Esophagus muscularis mucosa (tissue), 4 donors: ENCODE measurements at regions not wholly inside any gene's neighbourhood (a gene's known extent, or its start where the extent isn't known, plus 50 kb on each side); places are given as distances from the start of the nearest gene placed in this dataset.
A peak's percentile ranks its signal among the peaks of the same experiment; 100 is the strongest.

Source experiments
- DNase-seq: peaks from one replicate; pipeline ENCODE4 v3.0.0-alpha.2; 2017; ENCODE audit errors: extremely low spot score
- H3K27ac ChIP-seq, 4 donors: fragments of 200-600 bp; sonication (generic); replicated peaks in 1 of 4; 1 replicate in 3 of 4; 2 replicates in 1 of 4; pipeline ENCODE4 v1.5.1; 2016 to 2019; ENCODE audit warnings: mild to moderate bottlenecking in 1 of 4
- H3K27me3 ChIP-seq, 4 donors: fragments of 200-600 bp; sonication (generic); one replicate each; pipeline versions ENCODE4 v1.5.1 to v1.6.0; 2016 to 2019
- H3K36me3 ChIP-seq, 4 donors: fragments of 200-600 bp; sonication (generic); one replicate each; pipeline ENCODE4 v1.5.1; 2016 to 2019
- H3K4me1 ChIP-seq, 4 donors: fragments of 200-600 bp; sonication (generic); one replicate each; pipeline ENCODE4 v1.5.1; 2016 to 2019
- H3K4me3 ChIP-seq, 4 donors: fragments of 200-600 bp; sonication (generic); 1 replicate in 2 of 4; 2 replicates in 2 of 4; pipeline ENCODE4 v1.5.1; 2016 to 2019; ENCODE audit warnings: mild to moderate bottlenecking in 4 of 4, moderate library complexity in 1 of 4
- H3K9me3 ChIP-seq, 4 donors: fragments of 200-600 bp; sonication (generic); 1 replicate in 3 of 4; 2 replicates in 1 of 4; pipeline ENCODE4 v1.5.1; 2016 to 2019
- CTCF ChIP-seq, 3 experiments: fragments of 200-600 bp in 2 of 3; fragments of 450-650 bp in 1 of 3; sonication (generic) in 2 of 3; IDR thresholded peaks; one replicate each; pipeline ENCODE4 v1.5.1; 2017 to 2019; ENCODE audit warnings: antibody characterized with exemption in 3 of 3, mild to moderate bottlenecking in 2 of 3, moderate library complexity in 1 of 3
- EP300 ChIP-seq: sonication (generic); formaldehyde crosslinking; IDR thresholded peaks from one replicate; pipeline ENCODE4 v1.6.1; 2017; ENCODE audit warnings: antibody characterized with exemption
- POLR2A ChIP-seq: fragments of 450-650 bp; IDR thresholded peaks from one replicate; pipeline ENCODE4 v1.6.1; 2017; ENCODE audit warnings: antibody characterized with exemption, moderate library complexity, mild to moderate bottlenecking, low read depth
- POLR2AphosphoS5 ChIP-seq, 2 donors: sonication (generic); formaldehyde crosslinking; IDR thresholded peaks; one replicate each; pipeline ENCODE4 v1.6.1; 2017; ENCODE audit warnings: antibody characterized with exemption in 2 of 2
- WGBS: methylation state at CpG from one replicate; pipeline ENCODE4 v1.1.5; 2018; 5-methylcytosine and 5-hydroxymethylcytosine counted together
- intact Hi-C: fragments of 100-400 bp; cut with DNase I; formaldehyde crosslinking; loops from one replicate; pipeline ENCODE4 v1.15.1; 2023

GRCh38 chr15:85847031-85847430 lies 52.3 kb upstream of the KLHL25 start:
- H3K4me1 ChIP-seq, result no peaks in the 10 kb centered on the region
- 51% methylated on average over 3 of the region's 3 CpGs for WGBS
- DNase-seq, result no peak
- H3K27me3 ChIP-seq, result peaks cover 0 to 20% (median 0%) of the 10 kb centered on the region in 4 donors
- H3K27ac ChIP-seq, result no peak overlapping the region
- TF ChIP-seq POLR2AphosphoS5 (IDR thresholded peaks at IDR 0.05) (no peak), EP300 (no peak), POLR2A (no peak), CTCF (IDR thresholded peaks at IDR 0.05) (no peak)
- no peak overlapping the region for H3K4me3 ChIP-seq
- intact Hi-C loops, result no loop called here
- no peaks in the 10 kb centered on the region for H3K36me3 ChIP-seq
- no peaks in the 10 kb centered on the region for H3K9me3 ChIP-seq

GRCh38 chr15:85849946-85850345 lies 55.2 kb upstream of the KLHL25 start:
- Histone ChIP-seq H3K36me3 (no peaks in the 10 kb centered on the region), H3K9me3 (no peaks in the 10 kb centered on the region)

GRCh38 chr15:85852969-85853368 lies 58.2 kb upstream of the KLHL25 start:
- Histone ChIP-seq H3K27ac (no peak overlapping the region), H3K36me3 (no peaks in the 10 kb centered on the region), H3K27me3 (peaks cover 0 to 29% (median 0%) of the 10 kb centered on the region in 4 donors), H3K4me1 (peaks cover 0 to 5% (median 0%) of the 10 kb centered on the region in 4 donors), H3K4me3 (no peak overlapping the region), H3K9me3 (no peaks in the 10 kb centered on the region)
- intact Hi-C loops, result no loop called here
- WGBS, result 85% methylated on average over 3 of the region's 3 CpGs
- no peak for DNase-seq
- TF ChIP-seq CTCF (IDR thresholded peaks at IDR 0.05) (no peak), EP300 (no peak), POLR2A (no peak), POLR2AphosphoS5 (IDR thresholded peaks at IDR 0.05) (no peak)

More at GRCh38 chr15:85849946-85850345, 55.2 kb upstream of the KLHL25 start:
- intact Hi-C loops, result no loop called here
- DNase-seq, result no peak
- Histone ChIP-seq H3K27ac (no peak overlapping the region), H3K27me3 (peaks cover 0 to 19% (median 0%) of the 10 kb centered on the region in 4 donors), H3K4me3 (no peak overlapping the region), H3K4me1 (peaks cover 0 to 5% (median 0%) of the 10 kb centered on the region in 4 donors)
- no peak for TF ChIP-seq POLR2AphosphoS5 (IDR thresholded peaks at IDR 0.05)
- TF ChIP-seq CTCF (IDR thresholded peaks at IDR 0.05), result no peak
- TF ChIP-seq EP300, result no peak
- WGBS, result 96% methylated on average over 11 of the region's 11 CpGs

- WGBS, result 47% methylated on average over 11 of the region's 11 CpGs
- intact Hi-C loops, result no loop called here
These were observed 59.8 kb upstream of the KLHL25 start for GRCh38 chr15:85854345-85855097.

More at GRCh38 chr15:85854345-85855097, 59.8 kb upstream of the KLHL25 start:
- TF ChIP-seq POLR2AphosphoS5 (IDR thresholded peaks at IDR 0.05) (no peak), CTCF (IDR thresholded peaks at IDR 0.05) (peak; percentile 79 to 88 (median 85))
- Histone ChIP-seq H3K4me3 (no peak overlapping the region), H3K9me3 (no peaks in the 10 kb centered on the region), H3K4me1 (peaks cover 0 to 10% (median 6%) of the 10 kb centered on the region in 4 donors), H3K27me3 (peaks cover 0 to 32% (median 3%) of the 10 kb centered on the region in 4 donors), H3K27ac (no peak overlapping the region), H3K36me3 (no peaks in the 10 kb centered on the region)
- no peak for DNase-seq
